ENCODE measurements at regions not wholly inside any gene's neighbourhood (a gene's known extent, or its start where the extent isn't known, plus 50 kb on each side); places are given as distances from the start of the nearest gene placed in this dataset.
A peak's percentile ranks its signal among the peaks of the same experiment; 100 is the strongest.

- Mint-ChIP-seq H3K27me3 (ENCODE audit: low read depth) (no peaks in the 10 kb centered on the region), H3K4me1 (peaks cover 38% of the 10 kb centered on the region), H3K4me3 (peak overlapping the region; percentile 61 to 76 (median 70)), H3K9me3 (no peaks in the 10 kb centered on the region), H3K36me3 (ENCODE audit: low read depth) (peaks cover 4% of the 10 kb centered on the region), H3K27ac (peak overlapping the region; percentile 91 to 97 (median 95))
- TF ChIP-seq CTCF (IDR thresholded peaks at IDR 0.05; ENCODE audit: unreplicated experiment in 3 of 3) = no peak
These were observed 291.2 kb downstream of the PTPRC start for GRCh38 chr1:198929961-198930599.

GRCh38 chr1:198932351-198932991 is 293.6 kb downstream of the PTPRC start:
- no peaks in the 10 kb centered on the region for H3K9me3 Mint-ChIP-seq
- peak overlapping the region in 2 of 3 experiments; percentile 77 to 89 for H3K27ac Mint-ChIP-seq
- peaks cover 36% of the 10 kb centered on the region for H3K4me1 Mint-ChIP-seq
- H3K27me3 Mint-ChIP-seq (ENCODE audit: low read depth) = no peaks in the 10 kb centered on the region
- no peak for TF ChIP-seq CTCF (IDR thresholded peaks at IDR 0.05; ENCODE audit: unreplicated experiment in 3 of 3)
- peak overlapping the region; percentile 73 to 78 (median 76) for H3K4me3 Mint-ChIP-seq
- H3K36me3 Mint-ChIP-seq (ENCODE audit: low read depth) = no peaks in the 10 kb centered on the region

GRCh38 chr1:198933515-198934222 is 294.8 kb downstream of the PTPRC start:
- Mint-ChIP-seq H3K4me3 (no peak overlapping the region), H3K4me1 (peaks cover 34% of the 10 kb centered on the region), H3K9me3 (no peaks in the 10 kb centered on the region), H3K27me3 (ENCODE audit: low read depth) (no peaks in the 10 kb centered on the region), H3K36me3 (ENCODE audit: low read depth) (no peaks in the 10 kb centered on the region), H3K27ac (peak overlapping the region in 1 of 3 experiments; percentile 85)
- no peak for TF ChIP-seq CTCF (IDR thresholded peaks at IDR 0.05; ENCODE audit: unreplicated experiment in 3 of 3)

GRCh38 chr1:198934426-198934825 is 295.6 kb downstream of the PTPRC start:
- no peak overlapping the region for H3K27ac Mint-ChIP-seq
- peaks cover 27% of the 10 kb centered on the region for H3K4me1 Mint-ChIP-seq
- TF ChIP-seq CTCF (IDR thresholded peaks at IDR 0.05; ENCODE audit: unreplicated experiment in 3 of 3) = no peak
- no peak overlapping the region for H3K4me3 Mint-ChIP-seq
- no peaks in the 10 kb centered on the region for H3K36me3 Mint-ChIP-seq (ENCODE audit: low read depth)
- no peaks in the 10 kb centered on the region for H3K27me3 Mint-ChIP-seq (ENCODE audit: low read depth)
- H3K9me3 Mint-ChIP-seq = no peaks in the 10 kb centered on the region

GRCh38 chr1:198934901-198935305 is 296.1 kb downstream of the PTPRC start:
- H3K27me3 Mint-ChIP-seq (ENCODE audit: low read depth) = no peaks in the 10 kb centered on the region
- TF ChIP-seq CTCF (IDR thresholded peaks at IDR 0.05; ENCODE audit: unreplicated experiment in 3 of 3) = no peak
- no peak overlapping the region for H3K27ac Mint-ChIP-seq
- no peak overlapping the region for H3K4me3 Mint-ChIP-seq
- H3K9me3 Mint-ChIP-seq = no peaks in the 10 kb centered on the region
- H3K36me3 Mint-ChIP-seq (ENCODE audit: low read depth) = no peaks in the 10 kb centered on the region
- peaks cover 23% of the 10 kb centered on the region for H3K4me1 Mint-ChIP-seq
